Loucy (cell line): ENCODE measurements at regions not wholly inside any gene's neighbourhood (a gene's known extent, or its start where the extent isn't known, plus 50 kb on each side); places are given as distances from the start of the nearest gene placed in this dataset.

ENCODE experiments used
- CTCF ChIP-seq: fragments of 200-600 bp; sonication (generic); conservative IDR thresholded peaks from 2 replicates; pipeline ENCODE4 v1.5.1; 2014; ENCODE audit warnings: mild to moderate bottlenecking, antibody characterized with exemption, low read length
- EZH2phosphoT487 ChIP-seq: fragments of 200-600 bp; IDR thresholded peaks from 2 replicates; pipeline ENCODE4 v1.6.1; 2018; ENCODE audit warnings: antibody characterized with exemption, mild to moderate bottlenecking, moderate library complexity, borderline replicate concordance

GRCh38 chr9:12014488-12014887, 678.7 kb upstream of the TYRP1 start:
- no peak for TF ChIP-seq CTCF
- no peak for TF ChIP-seq EZH2phosphoT487
